Activated CD8-positive, alpha-beta memory T cell treated with anti-CD3 and anti-CD28 coated beads for 24 hours (primary cell): ENCODE measurements at regions not wholly inside any gene's neighbourhood (a gene's known extent, or its start where the extent isn't known, plus 50 kb on each side); places are given as distances from the start of the nearest gene placed in this dataset.

Experiments used
- DNase-seq: peaks from one replicate; pipeline ENCODE4 v3.0.0-alpha.2; 2020

DNA sequence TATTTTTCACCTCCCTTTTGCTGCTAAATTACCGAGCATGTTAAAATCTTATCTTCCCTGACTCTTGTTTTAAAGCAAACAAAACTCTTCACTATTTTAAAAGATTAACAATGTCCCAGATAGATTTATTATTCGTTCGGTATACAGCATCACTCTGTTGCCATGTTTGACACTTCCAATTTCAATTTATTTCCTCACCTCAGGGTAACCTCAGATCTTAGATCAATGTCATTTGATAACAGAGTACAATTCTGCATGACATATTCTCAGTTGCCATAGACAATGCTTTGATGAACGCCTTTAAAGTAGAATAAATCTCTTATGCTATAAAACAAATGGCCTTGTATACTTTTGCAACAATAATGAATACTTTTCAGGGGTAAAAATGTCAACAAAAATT is 1078.1 kb upstream of the IGFBP7 start:
- DNase-seq = no peak

DNA sequence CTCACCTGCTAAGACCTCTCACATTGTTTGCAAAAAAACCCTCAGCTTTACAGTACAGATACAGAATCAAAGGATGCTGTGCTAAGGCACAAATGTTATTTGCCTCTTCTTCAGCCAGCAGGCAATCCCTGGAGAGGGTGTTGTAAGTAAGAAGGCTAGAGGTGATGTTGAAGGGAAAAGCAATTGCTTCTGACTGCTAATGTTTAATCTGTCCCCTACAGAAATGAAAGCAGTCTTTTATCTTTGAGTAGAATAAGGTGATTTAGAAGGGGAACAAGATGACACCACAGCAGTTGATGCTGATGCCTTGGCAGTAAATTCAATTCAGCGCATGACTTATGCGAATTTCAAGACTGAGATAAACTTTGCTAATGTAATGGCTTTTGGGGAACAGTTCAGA is 1064.8 kb upstream of the IGFBP7 start:
- DNase-seq = no peak

DNA sequence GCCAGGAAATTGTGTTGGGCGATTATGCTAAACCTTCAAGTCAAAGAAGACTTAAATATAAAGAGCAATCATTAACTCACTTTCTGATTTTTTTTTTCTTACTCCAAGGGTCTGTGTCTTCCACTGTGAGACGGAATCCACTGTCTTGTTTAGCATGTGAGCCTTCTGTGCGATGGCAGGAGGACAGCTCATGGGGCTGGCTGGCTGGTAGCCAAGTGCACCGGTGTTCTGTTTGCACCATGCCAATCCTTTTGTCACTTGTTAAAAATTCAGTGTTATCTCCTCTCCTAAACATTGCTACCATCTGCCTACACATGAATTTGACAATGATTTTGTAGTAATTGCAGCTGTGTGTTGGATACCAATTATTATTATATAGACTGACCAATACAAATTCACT is 1056.3 kb upstream of the IGFBP7 start:
- no peak for DNase-seq

DNA sequence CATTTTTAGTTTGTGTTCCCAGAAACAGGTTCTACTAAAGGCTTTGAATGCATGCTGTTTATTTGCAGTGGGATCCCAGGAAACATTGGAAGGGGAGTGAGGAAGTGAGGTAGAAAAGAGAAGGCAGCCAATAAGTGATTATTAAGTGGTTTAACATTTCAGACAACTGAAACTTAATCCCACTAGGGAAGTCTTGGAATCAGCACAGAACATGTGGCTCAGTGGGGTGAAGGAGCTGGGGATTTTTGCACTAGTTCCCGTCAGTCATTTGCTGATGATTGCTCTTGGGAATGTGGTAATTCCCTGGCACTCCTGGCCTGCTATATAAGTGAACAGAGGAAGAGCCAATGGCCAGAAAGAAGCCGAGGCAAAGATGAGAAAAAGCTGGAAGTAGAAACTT is 1053.0 kb upstream of the IGFBP7 start:
- no peak for DNase-seq

DNA sequence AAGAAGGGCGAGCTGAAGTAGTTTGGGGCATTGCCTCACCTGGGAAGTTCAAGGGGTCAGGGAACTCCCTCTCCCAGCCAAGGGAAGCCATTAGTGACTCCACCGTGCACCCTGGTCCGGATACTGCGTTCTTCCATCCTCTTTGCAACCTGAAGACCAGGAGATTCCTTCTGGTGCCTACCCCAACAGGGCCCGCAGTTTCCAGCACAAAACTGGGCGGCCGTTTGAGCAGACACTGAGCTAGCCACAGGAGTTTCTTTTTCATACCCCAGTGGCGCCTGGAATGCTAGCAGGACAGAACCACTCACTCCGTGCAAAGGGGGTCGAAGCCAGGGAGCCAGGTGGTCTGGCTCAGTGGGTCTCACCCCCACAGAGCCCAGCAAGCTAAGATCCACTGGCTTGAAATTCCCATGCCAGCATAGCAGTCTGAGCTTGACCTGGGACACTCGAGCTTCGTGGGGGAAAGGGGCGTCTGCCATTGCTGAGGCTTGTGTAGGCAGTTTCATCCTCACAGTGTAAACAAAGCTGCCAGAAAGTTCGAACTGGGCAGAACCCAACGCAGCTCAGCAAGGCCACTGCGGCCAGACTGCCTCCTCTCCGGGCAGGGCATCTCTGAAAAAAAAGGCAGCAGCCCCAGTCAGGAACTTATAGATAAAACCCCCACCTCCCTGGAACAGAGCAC is 1039.4 kb upstream of the IGFBP7 start:
- no peak for DNase-seq

DNA sequence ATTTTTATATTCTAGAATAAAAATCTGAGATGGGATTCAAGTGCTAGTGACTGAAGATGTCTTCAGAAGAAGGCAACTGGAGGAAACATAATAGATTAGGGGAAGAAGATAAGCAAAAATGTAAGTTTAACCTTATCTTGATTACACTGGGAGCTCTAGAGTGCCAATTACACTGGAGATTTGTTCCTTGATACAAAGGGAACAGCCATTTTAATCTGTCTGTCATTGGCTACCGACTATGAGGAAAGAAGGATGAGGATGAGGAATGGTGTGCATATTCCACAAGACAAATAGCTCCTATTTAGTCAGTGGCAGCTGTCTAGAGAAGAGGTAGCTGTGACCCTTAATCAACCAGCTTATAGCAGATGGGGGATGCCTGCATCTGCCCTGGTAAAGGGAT is 1034.5 kb upstream of the IGFBP7 start:
- DNase-seq = no peak

DNA sequence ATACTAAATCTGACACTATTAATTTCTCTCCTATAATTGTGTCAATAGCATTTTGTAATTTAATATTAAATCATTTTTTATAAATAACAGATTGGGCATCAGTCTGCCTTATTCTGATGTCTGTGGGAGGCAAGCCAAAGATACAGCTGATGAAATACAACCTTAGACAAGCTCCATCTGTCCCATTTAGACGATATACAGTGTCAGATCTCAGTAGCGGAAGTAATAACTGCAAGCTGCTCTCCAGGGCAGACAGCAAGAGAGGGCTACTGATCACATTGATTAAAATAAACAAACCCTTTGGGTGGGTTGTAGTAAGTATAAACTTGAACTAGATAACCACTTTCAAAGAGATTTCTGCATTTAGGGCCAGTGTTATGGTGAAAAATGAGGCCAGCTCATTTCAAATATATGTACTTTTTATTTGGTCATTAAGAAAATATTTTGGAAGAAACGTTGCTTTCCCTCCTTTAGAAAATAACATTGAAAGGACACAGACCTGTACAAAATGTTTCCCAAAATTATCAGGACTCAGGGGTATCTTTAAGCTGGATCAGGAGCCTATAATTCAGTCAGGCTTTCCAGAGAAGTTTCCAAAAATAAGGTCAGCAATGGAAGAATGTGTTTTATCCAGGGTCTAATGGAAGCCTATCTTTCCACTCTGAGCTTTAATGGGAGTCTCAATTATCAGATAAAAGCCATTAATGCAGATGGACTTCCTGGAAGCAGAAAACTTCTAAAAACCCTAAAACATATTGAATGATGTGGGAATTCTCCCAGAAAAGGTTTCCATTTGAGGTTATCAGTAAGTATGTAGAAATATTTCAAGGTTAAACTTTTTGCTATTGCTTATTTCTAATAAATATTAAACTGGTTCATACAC is 1028.8 kb upstream of the IGFBP7 start:
- DNase-seq = no peak

DNA sequence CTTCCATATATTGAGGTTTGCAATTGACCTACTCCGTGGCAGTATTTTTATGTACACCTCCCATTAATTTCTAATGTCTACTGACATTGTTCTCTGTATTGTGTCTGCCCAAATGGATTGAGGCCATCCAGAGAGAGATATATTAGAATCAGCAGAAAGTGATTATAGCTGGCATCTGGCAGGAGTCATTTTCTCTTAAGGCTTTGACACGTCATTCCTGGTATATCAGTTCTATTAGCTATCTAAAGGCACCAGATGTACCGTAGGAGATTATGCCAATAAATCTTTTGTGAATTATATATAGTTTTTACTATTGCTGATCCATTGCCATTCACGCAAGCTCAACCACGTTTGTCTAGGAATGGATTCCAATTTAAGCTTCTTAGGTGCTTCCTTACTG is 1026.4 kb upstream of the IGFBP7 start:
- no peak for DNase-seq

DNA sequence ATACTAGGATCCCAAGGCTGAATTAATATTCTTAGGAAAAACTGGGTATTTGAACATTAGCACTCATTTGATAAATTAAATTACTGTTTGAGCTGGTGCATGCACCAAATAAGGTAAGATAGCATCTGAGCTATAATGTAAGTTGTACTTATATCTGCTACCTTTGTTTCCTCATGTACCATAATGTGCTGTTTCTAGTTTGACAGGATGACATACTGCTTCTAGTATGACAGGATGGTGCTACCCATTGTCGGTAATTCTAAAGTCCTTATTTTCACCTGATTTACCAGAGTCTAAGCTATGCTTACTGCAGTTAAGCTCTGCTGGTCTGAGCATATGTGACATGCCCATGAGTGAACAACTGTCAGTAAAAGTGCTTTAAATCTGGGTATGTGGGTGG is 1017.5 kb upstream of the IGFBP7 start:
- DNase-seq = no peak

DNA sequence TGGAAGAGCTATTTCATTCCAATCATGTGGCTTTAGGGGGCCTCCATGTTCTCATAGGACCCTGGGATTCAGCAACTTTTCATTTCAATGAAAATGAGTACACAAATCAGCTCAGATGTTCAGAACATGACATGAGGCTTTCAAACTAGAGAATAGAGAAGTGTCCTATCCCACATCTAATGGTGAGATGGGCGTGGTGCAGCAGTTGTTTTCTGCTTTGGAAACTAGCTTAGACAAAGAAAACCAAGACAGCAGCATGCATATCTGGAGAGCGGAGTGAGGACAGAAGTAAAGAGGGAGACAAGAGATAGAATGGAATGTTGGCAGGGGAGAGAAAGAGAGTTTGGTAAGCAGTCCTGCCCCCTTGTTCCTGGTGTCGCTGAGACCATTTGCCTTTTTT is 1009.1 kb upstream of the IGFBP7 start:
- no peak for DNase-seq

DNA sequence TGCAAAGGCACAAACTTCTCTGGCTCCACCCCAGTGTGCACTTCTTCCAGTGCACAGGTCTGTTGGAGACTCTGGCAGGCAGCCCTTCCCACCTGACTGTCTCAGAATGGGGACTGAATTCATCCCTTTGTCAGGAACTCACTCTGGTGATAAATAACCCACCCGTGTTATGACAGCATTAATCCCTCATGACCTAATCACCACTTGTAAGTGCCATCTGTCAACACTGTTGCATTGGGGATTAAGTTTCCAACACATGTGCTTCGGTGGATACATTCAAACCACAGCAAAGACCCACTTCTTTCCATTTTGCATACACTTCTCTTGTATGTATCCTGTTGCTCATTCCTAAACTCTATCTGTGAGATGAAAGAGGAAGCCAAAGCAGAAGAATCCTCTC is 1002.9 kb upstream of the IGFBP7 start:
- DNase-seq = no peak

DNA sequence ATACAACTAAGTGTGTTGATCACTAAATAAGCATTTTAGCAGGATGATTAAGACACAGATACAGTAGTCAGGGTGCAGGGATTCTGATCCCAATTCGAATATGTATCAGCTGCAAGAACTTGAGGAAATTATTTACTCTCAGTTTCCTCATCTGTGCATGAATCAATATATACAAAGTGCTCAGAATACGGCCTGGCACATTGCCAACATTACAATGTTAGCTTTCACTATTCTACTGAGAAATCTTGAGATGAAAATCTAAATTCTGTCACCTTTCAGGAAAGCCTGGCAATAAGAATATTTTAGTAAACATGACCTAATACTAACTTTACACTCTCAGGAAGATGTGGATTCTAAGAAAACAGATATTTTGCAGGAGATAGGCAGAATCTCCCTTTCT is 1001.6 kb upstream of the IGFBP7 start:
- DNase-seq = no peak

DNA sequence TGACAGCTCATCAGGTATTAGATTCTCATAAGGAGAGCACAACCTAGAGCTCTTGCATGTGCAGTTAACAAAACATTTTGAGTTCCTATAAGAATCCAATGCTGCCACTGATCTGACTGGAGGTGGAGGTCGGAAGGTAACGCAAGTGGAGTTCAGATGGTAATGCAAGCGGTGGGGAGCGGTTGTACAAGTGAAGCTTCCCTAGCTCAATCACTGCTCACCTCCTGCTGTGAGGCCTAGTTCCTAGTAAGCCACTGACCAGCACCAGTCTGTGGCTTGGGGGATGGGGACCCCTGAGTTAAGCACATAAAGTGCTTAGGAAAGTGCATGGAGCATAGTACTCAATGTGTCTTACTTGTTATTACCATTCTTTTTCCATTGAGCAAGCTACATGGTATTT is 983.2 kb upstream of the IGFBP7 start:
- no peak for DNase-seq

DNA sequence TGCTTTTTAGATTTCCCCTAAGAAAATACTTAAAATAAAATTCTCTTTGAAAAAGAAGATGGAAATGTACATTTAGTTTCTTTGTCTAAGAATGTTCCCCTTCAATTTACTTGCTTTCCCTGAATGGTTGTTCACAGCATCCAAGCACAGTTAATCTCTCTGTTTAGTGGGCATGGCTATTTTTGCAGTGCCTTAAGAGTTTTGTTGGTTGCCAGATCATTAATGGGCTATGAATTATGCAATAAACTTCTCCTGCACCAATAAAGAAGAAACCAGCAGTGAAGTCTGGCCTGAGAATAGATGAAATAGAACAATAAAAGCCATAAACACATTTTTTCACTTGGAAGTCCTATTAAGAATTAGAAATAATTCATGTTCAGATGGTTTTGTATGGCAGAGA is 980.4 kb upstream of the IGFBP7 start:
- DNase-seq = no peak

DNA sequence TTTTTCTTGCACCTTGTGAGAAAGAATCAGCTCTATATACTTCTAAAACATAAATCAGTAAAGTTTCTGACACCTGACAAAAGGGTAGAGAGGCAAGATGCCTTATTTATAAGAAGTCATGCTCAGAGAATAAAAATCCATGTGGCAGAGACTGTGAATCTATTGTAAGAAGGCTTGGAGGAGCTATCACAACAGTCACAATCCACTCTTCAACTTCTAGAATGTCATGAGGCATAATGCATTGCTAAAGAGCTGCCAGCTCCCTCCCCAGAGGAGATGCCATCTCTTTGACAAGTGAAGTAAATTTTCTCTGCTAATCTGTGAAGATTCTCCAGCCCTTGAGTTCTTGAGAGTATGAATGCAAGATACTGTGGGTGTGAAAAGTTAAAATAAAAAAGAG is 971.2 kb upstream of the IGFBP7 start:
- no peak for DNase-seq

DNA sequence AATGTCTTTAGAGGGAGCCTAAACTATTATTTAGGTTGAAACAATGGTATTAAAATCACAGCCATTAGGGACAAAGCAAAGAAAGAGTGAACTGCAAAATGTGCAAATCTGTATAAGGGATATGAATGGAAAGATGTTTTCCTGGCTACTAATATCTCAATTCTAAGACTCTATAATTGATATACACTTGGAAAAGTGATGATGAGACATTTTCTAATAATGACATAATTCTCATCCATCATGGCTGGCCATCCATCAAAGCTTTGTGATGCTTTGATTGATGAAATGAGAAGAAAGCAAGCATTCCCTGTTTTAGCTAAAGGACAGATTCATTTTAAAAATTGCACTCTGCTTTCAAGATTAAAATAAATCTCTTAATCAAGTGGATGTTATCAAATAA is 965.5 kb upstream of the IGFBP7 start:
- DNase-seq = no peak

DNA sequence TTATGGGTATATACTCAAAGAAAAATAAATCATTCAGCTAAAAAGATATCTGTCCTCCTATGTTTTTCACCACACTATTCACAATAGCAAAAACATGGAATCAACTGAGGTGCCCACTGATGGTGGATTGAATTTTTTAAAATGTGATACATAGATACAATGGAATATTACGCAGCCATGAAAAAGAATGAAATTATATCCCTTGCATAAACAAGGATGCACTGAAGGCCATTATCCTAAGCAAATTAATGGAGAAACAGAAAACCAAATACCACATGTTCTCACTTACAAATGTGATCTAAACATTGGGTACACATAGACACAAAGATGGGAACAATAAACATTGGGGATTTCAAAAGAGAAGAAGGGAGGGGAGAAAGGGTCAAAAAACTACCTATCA is 964.2 kb upstream of the IGFBP7 start:
- DNase-seq = no peak

DNA sequence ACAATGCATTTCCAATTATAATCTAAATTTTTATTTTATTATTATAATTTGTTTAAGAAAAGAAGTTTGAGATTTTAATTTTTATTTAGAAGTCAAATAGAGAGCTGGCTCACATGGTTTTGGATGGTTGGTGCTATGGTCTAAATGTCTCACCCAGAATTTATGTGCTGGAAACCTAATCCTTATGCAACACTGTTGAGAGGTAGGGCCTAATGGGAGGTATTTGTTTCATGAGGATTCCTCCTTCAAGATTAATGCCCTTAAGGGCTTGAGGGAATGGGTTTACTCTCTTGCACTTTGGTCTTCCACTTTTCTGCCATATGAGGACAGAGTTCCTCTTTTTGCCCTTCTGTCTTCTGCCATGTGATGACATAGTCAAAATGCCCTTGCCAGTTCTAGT is 960.5 kb upstream of the IGFBP7 start:
- DNase-seq = no peak

DNA sequence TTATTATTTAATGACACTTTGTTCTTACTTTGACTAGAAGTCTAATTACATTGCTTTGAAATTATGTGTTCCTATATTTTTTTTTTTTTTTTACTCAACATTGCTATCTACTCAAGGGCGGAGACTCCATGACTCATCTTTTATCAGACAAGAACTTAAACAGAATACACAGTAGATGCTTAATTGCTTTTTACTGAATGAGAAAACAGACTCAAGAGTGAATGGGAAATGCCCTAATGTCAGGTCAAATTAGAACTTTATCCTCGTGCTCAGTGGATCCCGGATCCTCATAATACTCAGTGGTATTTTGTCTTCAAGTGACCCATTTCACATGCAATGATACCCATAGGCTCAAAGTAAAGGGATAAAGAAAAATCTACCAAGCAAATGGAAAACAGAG is 954.5 kb upstream of the IGFBP7 start:
- no peak for DNase-seq

DNA sequence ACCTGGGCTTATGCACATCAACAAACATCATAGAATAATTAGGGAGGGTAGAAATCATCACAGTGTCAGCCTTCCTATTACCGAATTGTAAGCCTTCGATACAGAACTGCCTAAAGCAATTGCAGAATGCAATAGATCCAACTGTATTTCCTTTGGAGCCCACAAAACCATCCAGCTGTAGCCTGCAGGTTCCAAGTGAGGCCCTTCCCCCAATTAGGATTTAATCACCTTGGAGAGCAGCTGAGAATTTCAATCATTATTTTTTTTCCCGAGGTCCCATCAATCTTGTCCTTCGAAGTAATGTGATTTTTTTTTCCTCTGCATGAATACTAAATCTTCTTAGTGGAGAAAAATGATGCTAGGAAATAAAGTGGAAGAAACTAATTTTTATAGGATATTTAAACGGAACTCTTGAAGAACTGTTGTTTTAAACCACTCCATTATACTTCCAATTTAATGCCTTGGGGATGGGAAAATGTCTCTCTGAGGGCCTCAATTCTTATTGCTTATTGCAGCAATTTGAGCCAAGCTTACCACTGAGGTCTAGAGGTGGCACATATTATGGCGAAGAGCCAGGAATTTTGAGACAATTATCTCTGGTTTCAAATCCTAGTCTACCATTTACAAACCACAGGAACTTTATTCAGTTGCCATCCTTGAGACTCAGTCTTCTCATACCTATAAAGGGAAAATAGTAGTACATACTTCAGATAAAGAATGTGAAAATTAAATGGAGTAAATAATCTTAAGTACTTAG is 953.4 kb upstream of the IGFBP7 start:
- no peak for DNase-seq

DNA sequence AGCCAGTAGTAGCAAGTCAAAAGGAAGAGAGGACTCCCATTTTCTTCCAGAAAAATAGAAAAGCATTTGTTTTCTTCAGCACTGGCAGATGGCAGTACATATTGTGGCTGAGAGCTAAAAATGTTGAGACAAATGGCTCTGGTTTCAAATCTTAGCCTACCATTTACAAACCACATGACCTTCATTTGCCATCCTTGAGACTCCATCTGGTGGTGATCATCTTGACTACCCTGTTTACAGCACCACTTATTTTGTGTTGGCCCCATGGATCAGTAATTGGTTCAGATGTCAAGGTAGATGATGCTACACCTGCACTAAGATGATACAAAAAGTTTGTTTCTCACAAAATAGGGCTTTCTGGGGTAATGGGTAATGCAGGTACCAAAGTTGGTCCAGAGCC is 951.8 kb upstream of the IGFBP7 start:
- no peak for DNase-seq

DNA sequence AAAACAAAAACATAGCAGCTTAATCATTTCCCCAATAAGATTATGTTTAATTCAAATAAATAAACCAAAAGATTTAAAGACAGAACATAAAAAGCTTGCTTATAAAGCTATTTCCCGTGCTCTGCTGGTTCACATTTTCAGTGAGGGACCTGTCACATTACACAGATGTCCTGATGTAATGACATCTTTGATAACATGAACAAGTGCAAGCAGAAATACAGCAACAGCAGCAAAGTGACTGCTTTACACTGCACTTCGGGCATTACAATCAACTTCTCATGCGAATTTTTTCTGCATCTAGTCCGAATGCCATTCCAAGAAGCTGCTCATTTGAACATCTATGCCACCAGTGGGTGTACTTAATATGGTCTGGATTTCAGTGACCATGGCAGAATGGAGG is 940.3 kb upstream of the IGFBP7 start:
- DNase-seq = no peak

DNA sequence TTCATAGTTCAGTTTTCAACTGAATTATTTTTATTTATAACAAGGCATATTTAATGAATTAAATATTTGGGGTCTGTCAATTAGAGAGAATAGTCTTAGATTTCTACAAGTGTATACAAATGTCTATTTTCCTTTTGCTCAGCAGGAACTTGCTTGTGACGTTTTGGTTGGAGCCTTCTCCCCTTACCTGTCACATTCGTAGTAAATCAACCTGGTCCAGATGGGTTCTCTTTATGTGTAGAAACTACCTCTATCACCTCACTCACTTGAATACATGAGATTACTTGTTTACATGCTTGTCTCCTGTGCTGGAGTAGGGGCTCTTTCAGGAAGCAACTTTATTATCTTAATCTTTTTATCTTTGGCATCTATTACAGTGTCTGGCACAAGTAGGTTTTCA is 938.3 kb upstream of the IGFBP7 start:
- DNase-seq = no peak

DNA sequence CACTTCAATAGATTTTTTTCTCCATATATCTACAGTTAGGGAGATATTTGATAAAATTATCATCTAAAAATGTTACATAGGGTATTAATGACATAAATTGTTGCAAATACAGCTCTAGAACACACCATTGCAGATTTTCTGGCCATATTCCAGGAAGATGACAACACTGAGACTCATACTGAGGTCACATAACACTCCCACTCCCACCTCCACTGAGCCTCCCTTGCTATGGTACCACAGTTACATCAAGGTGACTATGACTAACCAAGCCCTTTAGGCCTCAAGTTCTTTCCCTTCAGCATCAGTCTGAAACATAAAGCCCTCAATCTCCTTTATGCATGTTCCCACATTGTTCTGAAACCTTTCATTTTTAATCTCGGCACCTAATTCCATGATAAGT is 932.0 kb upstream of the IGFBP7 start:
- DNase-seq = no peak
